GM23338 (cell line): ENCODE measurements at regions not wholly inside any gene's neighbourhood (a gene's known extent, or its start where the extent isn't known, plus 50 kb on each side); places are given as distances from the start of the nearest gene placed in this dataset. TPM values are rescaled to one million over a fixed set of nuclear protein-coding genes. Genes with fewer than 3 reads are reported as not detected.

Source experiments
- ATAC-seq: fragments of 200-7000 bp; cut with Tn5 transposase; 3 replicates; pipeline ENCODE4 v1.9.1; 2020
- DNase-seq: peaks from one replicate; pipeline ENCODE4 v3.0.0-alpha.2; 2015; ENCODE audit warnings: low spot score
- H2AFZ ChIP-seq: fragments of 200-600 bp; sonication (generic); 2 replicates; pipeline ENCODE4 v1.8.0; 2016; ENCODE audit warnings: antibody characterized with exemption, mild to moderate bottlenecking, moderate library complexity
- H3F3A ChIP-seq: fragments of 200-600 bp; sonication (generic); replicated peaks from 2 replicates; pipeline ENCODE4 v1.8.0; 2017; ENCODE audit warnings: antibody characterized with exemption, mixed run types, low read depth
- H3K27ac ChIP-seq: fragments of 200-600 bp; sonication (generic); 2 replicates; pipeline ENCODE4 v1.6.1; 2016; ENCODE audit warnings: low read depth
- H3K27me3 ChIP-seq: fragments of 200-600 bp; sonication (generic); 2 replicates; pipeline ENCODE4 v1.8.0; 2016; ENCODE audit warnings: mild to moderate bottlenecking, mixed run types, moderate library complexity; ENCODE audit not compliant: insufficient read depth
- H3K36me3 ChIP-seq: fragments of 200-600 bp; sonication (generic); 2 replicates; pipeline ENCODE4 v1.8.0; 2016; ENCODE audit warnings: mild to moderate bottlenecking; ENCODE audit not compliant: insufficient read depth
- H3K4me1 ChIP-seq: fragments of 200-600 bp; sonication (generic); 2 replicates; pipeline ENCODE4 v1.8.0; 2016; ENCODE audit warnings: mild to moderate bottlenecking, moderate library complexity; ENCODE audit not compliant: insufficient read depth
- H3K4me2 ChIP-seq: fragments of 200-600 bp; sonication (generic); 2 replicates; pipeline ENCODE4 v1.7.1; 2017; ENCODE audit warnings: mixed run types
- H3K4me3 ChIP-seq: fragments of 200-600 bp; sonication (generic); 2 replicates; pipeline ENCODE4 v1.6.1; 2016; ENCODE audit warnings: mixed run types
- H3K79me2 ChIP-seq: fragments of 200-600 bp; sonication (generic); replicated peaks from 2 replicates; pipeline ENCODE4 v1.8.0; 2017; ENCODE audit warnings: mild to moderate bottlenecking; ENCODE audit not compliant: insufficient read depth
- H3K9me2 ChIP-seq: fragments of 200-600 bp; sonication (generic); 2 replicates; pipeline ENCODE4 v1.8.0; 2017; ENCODE audit not compliant: insufficient read depth
- H4K20me1 ChIP-seq: fragments of 200-600 bp; sonication (generic); replicated peaks from 2 replicates; pipeline ENCODE4 v1.8.0; 2017; ENCODE audit warnings: mild to moderate bottlenecking; ENCODE audit not compliant: insufficient read depth
- H3K27ac Mint-ChIP-seq: 2 replicates; pipeline ENCODE4 v1.8.0; 2020; ENCODE audit warnings: inconsistent platforms, mild to moderate bottlenecking, moderate library complexity, mixed read lengths
- H3K27me3 Mint-ChIP-seq: 3 replicates; pipeline ENCODE4 v1.8.0; 2022; ENCODE audit warnings: low read depth, mild to moderate bottlenecking, moderate library complexity, mixed read lengths, inconsistent platforms; ENCODE audit not compliant: insufficient read depth, poor library complexity
- H3K36me3 Mint-ChIP-seq: 3 replicates; pipeline ENCODE4 v1.8.0; 2021; ENCODE audit warnings: low read depth, mild to moderate bottlenecking, inconsistent platforms, moderate library complexity, mixed read lengths
- H3K4me1 Mint-ChIP-seq: 3 replicates; pipeline ENCODE4 v1.8.0; 2020; ENCODE audit warnings: mild to moderate bottlenecking, inconsistent platforms, mixed read lengths
- H3K4me3 Mint-ChIP-seq: 3 replicates; pipeline ENCODE4 v1.8.0; 2021; ENCODE audit warnings: moderate library complexity, mild to moderate bottlenecking, inconsistent platforms, mixed read lengths
- H3K9me3 Mint-ChIP-seq: 3 replicates; pipeline ENCODE4 v1.8.0; 2020; ENCODE audit warnings: moderate library complexity, mild to moderate bottlenecking, inconsistent platforms, mixed read lengths
- CREB1 ChIP-seq: fragments of 250-450 bp; sonication (Bioruptor Pico); IDR thresholded peaks from 2 replicates; pipeline ENCODE4 v1.5.0; 2020; ENCODE audit warnings: low read depth, mild to moderate bottlenecking, moderate library complexity
- CTCF ChIP-seq, 2 experiments: fragments of 200-600 bp in 1 of 2; sonication (generic) in 1 of 2; conservative IDR thresholded peaks; 2 replicates each; pipeline versions ENCODE4 v1.5.1 to v1.6.1; 2016 to 2017; ENCODE audit warnings: antibody characterized with exemption in 2 of 2, low read depth in 2 of 2, mild to moderate bottlenecking in 2 of 2, moderate library complexity in 1 of 2
- NANOG ChIP-seq: IDR thresholded peaks from 2 replicates; pipeline ENCODE4 v1.6.1; 2016; ENCODE audit warnings: antibody characterized with exemption, borderline replicate concordance
- STAT1 ChIP-seq: IDR thresholded peaks from one replicate; pipeline ENCODE4 v1.6.1; 2016; ENCODE audit warnings: antibody characterized with exemption; ENCODE audit not compliant: unreplicated experiment
- ZNF462 ChIP-seq: fragments of 250-450 bp; sonication (Bioruptor Pico); IDR thresholded peaks from 2 replicates; pipeline ENCODE4 v1.5.0; 2020; ENCODE audit warnings: mild to moderate bottlenecking, moderate library complexity
- small RNA-seq: library from RNA; depleted of rRNA; stranded (forward); fragments of <200 nt; gene quantifications from one replicate; pipeline ENCODE3, GENCODE V24; 2014; ENCODE audit warnings: low replicate concordance

GRCh38 chr14:21724090-21724973 lies 50.7 kb upstream of the OR4E1 start (continued):
- no peak for TF ChIP-seq ZNF462 (CRISPR knock-in tag)

GRCh38 chr14:21723431-21724045 lies 49.9 kb upstream of the OR4E1 start:
- no peaks in the 10 kb centered on the region for H3K9me2 ChIP-seq
- Mint-ChIP-seq H3K4me3 (no peak overlapping the region), H3K27me3 (no peaks in the 10 kb centered on the region), H3K36me3 (no peaks in the 10 kb centered on the region), H3K9me3 (no peaks in the 10 kb centered on the region), H3K27ac (no peak overlapping the region), H3K4me1 (peaks cover 6% of the 10 kb centered on the region; the same call in 1 of the 3 replicates)
- no peaks in the 10 kb centered on the region for H3K79me2 ChIP-seq
- no peaks in the 10 kb centered on the region for H3K36me3 ChIP-seq
- ATAC-seq (peak; percentile 100), DNase-seq (peak; percentile 96)
- H2AFZ ChIP-seq = peak overlapping the region; percentile 67
- no peak overlapping the region for H3K27ac ChIP-seq
- no peaks in the 10 kb centered on the region for H3K4me1 ChIP-seq
- no peaks in the 10 kb centered on the region for H3K27me3 ChIP-seq
- no peaks in the 10 kb centered on the region for H3F3A ChIP-seq
- TF ChIP-seq CREB1 (CRISPR knock-in tag) = peak; percentile 49; the same call in 1 of the 2 replicates
- no peak for TF ChIP-seq NANOG
- peak; percentile 89 to 90 for TF ChIP-seq CTCF (conservative IDR thresholded peaks at IDR 0.05; ENCODE audit: low read depth in 2 of 2)
- TF ChIP-seq STAT1 = no peak
- H4K20me1 ChIP-seq = no peaks in the 10 kb centered on the region
- H3K4me3 ChIP-seq = no peak overlapping the region
- H3K4me2 ChIP-seq = no peak overlapping the region

Small RNAs in the stretch of these regions (small RNA-seq; reads per million reads assigned to genes)
- gene AC245505.1 = not detected
- not detected for gene TRAJ30
- not detected for gene TRAJ31
- not detected for gene TRAJ32
- gene TRAJ33 = not detected
- gene TRAJ34 = not detected
- gene TRAJ35 = not detected
- gene TRAJ36 = not detected
- gene TRAJ37 = not detected
- not detected for gene TRAJ38
- gene TRAJ39 = not detected
- gene TRAJ40 = not detected
- gene TRAJ41 = not detected
- not detected for gene TRAJ42
- gene TRAJ43 = not detected
- gene TRAJ44 = not detected
- not detected for gene TRAJ45
- not detected for gene TRAJ46
- gene TRAJ47 = not detected
- gene TRAJ48 = not detected
- gene TRAJ49 = not detected
- not detected for gene TRAJ50
- not detected for gene TRAJ51
- not detected for gene TRAJ52
- not detected for gene TRAJ53
- not detected for gene TRAJ54
- not detected for gene TRAJ55
- gene TRAJ56 = not detected
- not detected for gene TRAJ57
- not detected for gene TRAJ58
- not detected for gene TRAJ59
- gene TRAJ60 = not detected
- not detected for gene TRAJ61
- gene TRAV15 = not detected
- gene TRDD1 = not detected
- gene TRDD2 = not detected
- not detected for gene TRDD3
- not detected for gene TRDJ1
- not detected for gene TRDJ2
- gene TRDJ3 = not detected
- gene TRDJ4 = not detected
- gene TRDV1 = not detected
